DOHH2 (cell line): ENCODE measurements at regions not wholly inside any gene's neighbourhood (a gene's known extent, or its start where the extent isn't known, plus 50 kb on each side); places are given as distances from the start of the nearest gene placed in this dataset.

Source experiments
- H3F3A ChIP-seq: fragments of 200-600 bp; sonication (generic), shearing (Covaris generic); 2 replicates; pipeline ENCODE4 v1.6.0; 2016; ENCODE audit warnings: antibody characterized with exemption, mild to moderate bottlenecking; ENCODE audit not compliant: control insufficient read depth, insufficient read depth
- H3K27ac ChIP-seq: fragments of 200-600 bp; sonication (generic); 2 replicates; pipeline ENCODE4 v1.5.1; 2014; ENCODE audit warnings: low read depth, mild to moderate bottlenecking, low read length, moderate library complexity
- H3K27me3 ChIP-seq: fragments of 200-600 bp; sonication (generic); 2 replicates; pipeline ENCODE4 v1.6.1; 2014; ENCODE audit warnings: mild to moderate bottlenecking, low read length, mixed read lengths; ENCODE audit not compliant: control insufficient read depth
- H3K36me3 ChIP-seq: fragments of 200-600 bp; sonication (generic); 2 replicates; pipeline ENCODE4 v1.6.1; 2014; ENCODE audit warnings: mild to moderate bottlenecking, low read length, moderate library complexity, mixed read lengths; ENCODE audit not compliant: control insufficient read depth
- H3K4me1 ChIP-seq: fragments of 200-600 bp; sonication (generic); 2 replicates; pipeline ENCODE4 v1.6.1; 2014; ENCODE audit warnings: mild to moderate bottlenecking, low read length, mixed read lengths; ENCODE audit not compliant: control insufficient read depth
- H3K4me2 ChIP-seq: fragments of 200-600 bp; sonication (generic); 2 replicates; pipeline ENCODE4 v1.6.0; 2014; ENCODE audit warnings: mild to moderate bottlenecking, low read length, moderate library complexity
- H3K4me3 ChIP-seq: fragments of 200-600 bp; sonication (generic); 2 replicates; pipeline ENCODE4 v1.5.1; 2014; ENCODE audit warnings: mild to moderate bottlenecking, low read length, mixed read lengths
- H3K79me2 ChIP-seq: fragments of 200-600 bp; sonication (generic); 2 replicates; pipeline ENCODE4 v1.6.1; 2014; ENCODE audit warnings: mild to moderate bottlenecking, low read length, mixed read lengths; ENCODE audit not compliant: control insufficient read depth
- H3K9me2 ChIP-seq: fragments of 200-600 bp; sonication (generic); replicated peaks from 2 replicates; pipeline ENCODE4 v1.6.1; 2014; ENCODE audit warnings: mild to moderate bottlenecking, low read length, mixed read lengths; ENCODE audit not compliant: control insufficient read depth
- H3K9me3 ChIP-seq: fragments of 200-600 bp; sonication (generic); 2 replicates; pipeline ENCODE4 v1.6.1; 2014; ENCODE audit warnings: antibody characterized with exemption, low read length, mixed read lengths; ENCODE audit not compliant: control insufficient read depth, insufficient read depth
- H4K20me1 ChIP-seq: fragments of 200-600 bp; sonication (generic); 2 replicates; pipeline ENCODE4 v1.6.0; 2014; ENCODE audit warnings: low read depth, mild to moderate bottlenecking, antibody characterized with exemption, low read length, moderate library complexity; ENCODE audit not compliant: control insufficient read depth, insufficient read depth
- CTCF ChIP-seq: fragments of 200-600 bp; sonication (generic); IDR thresholded peaks from one replicate; pipeline ENCODE4 v1.5.1; 2014; ENCODE audit warnings: antibody characterized with exemption, mild to moderate bottlenecking, low read depth, low read length; ENCODE audit not compliant: poor library complexity, severe bottlenecking
- EZH2phosphoT487 ChIP-seq: fragments of 200-600 bp; sonication (generic); IDR thresholded peaks from 2 replicates; pipeline ENCODE4 v1.6.1; 2017; ENCODE audit warnings: borderline replicate concordance, mild to moderate bottlenecking, antibody characterized with exemption, low read length, moderate library complexity, mixed read lengths

- Histone ChIP-seq H3K27ac (no peak overlapping the region), H3K4me1 (no peaks in the 10 kb centered on the region), H3K27me3 (no peaks in the 10 kb centered on the region), H3K4me3 (no peak overlapping the region), H4K20me1 (no peaks in the 10 kb centered on the region), H3F3A (no peaks in the 10 kb centered on the region), H3K4me2 (no peak overlapping the region), H3K79me2 (no peaks in the 10 kb centered on the region), H3K36me3 (no peaks in the 10 kb centered on the region), H3K9me3 (no peaks in the 10 kb centered on the region), H3K9me2 (no peaks in the 10 kb centered on the region)
- TF ChIP-seq CTCF: no peak
Measured at GRCh38 chr2:120809609-120810440, 74.2 kb downstream of the GLI2 start.

GRCh38 chr2:120810639-120811038 is 75.0 kb downstream of the GLI2 start:
- no peaks in the 10 kb centered on the region for H3K9me3 ChIP-seq
- no peaks in the 10 kb centered on the region for H3K36me3 ChIP-seq
- no peaks in the 10 kb centered on the region for H4K20me1 ChIP-seq
- no peaks in the 10 kb centered on the region for H3K27me3 ChIP-seq
- no peak overlapping the region for H3K4me2 ChIP-seq
- TF ChIP-seq CTCF (no peak), EZH2phosphoT487 (no peak)
- H3K27ac ChIP-seq: no peak overlapping the region
- H3F3A ChIP-seq: no peaks in the 10 kb centered on the region
- no peaks in the 10 kb centered on the region for H3K79me2 ChIP-seq
- H3K9me2 ChIP-seq: no peaks in the 10 kb centered on the region
- H3K4me3 ChIP-seq: no peak overlapping the region
- H3K4me1 ChIP-seq: no peaks in the 10 kb centered on the region

DNA sequence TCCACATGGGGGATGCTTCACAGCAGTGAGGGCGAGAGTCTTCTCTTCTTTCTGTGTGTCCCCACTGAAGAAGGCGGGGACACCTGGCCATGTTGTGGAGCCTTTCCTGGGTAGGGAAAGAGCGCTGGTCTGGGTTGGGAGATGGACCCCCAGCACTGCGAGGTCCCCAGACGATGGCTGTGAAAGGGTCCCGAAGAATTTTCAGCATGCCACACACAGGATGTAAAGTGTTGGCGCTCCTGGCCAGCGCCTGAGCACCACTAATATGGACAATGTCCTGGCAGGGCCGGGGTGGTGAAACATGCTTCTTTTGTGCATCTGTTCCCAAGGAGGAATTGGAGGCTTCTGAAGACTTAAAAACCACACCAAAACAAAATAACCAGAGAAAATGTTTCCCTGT is 77.2 kb downstream of the GLI2 start:
- no peaks in the 10 kb centered on the region for H3K9me2 ChIP-seq
- H4K20me1 ChIP-seq: no peaks in the 10 kb centered on the region
- no peaks in the 10 kb centered on the region for H3K9me3 ChIP-seq
- no peak overlapping the region for H3K4me2 ChIP-seq
- H3K79me2 ChIP-seq: no peaks in the 10 kb centered on the region
- H3K27ac ChIP-seq: no peak overlapping the region
- H3K4me1 ChIP-seq: no peaks in the 10 kb centered on the region
- no peak for TF ChIP-seq EZH2phosphoT487
- TF ChIP-seq CTCF: no peak
- H3F3A ChIP-seq: no peaks in the 10 kb centered on the region
- no peaks in the 10 kb centered on the region for H3K27me3 ChIP-seq
- no peaks in the 10 kb centered on the region for H3K36me3 ChIP-seq
- H3K4me3 ChIP-seq: no peak overlapping the region
